ENCODE measurements at regions not wholly inside any gene's neighbourhood (a gene's known extent, or its start where the extent isn't known, plus 50 kb on each side); places are given as distances from the start of the nearest gene placed in this dataset.

DNA sequence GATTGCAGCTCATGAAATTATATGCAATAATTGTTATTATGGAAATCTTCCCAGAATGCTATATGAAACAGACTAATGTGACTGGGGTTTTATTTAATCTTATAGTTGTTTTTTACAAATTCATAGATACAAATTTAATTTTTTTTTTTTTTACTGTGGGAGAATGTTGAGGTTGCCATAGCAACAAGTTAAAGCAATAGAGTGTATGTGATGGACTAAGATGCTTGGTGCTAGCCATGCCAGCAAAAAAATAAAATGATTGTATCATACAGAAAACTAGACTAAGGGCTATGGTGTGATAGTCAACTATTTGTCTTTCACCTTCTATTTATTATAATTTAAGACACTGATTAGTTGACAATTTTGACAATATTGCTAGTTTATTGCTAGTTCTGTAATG lies 163.2 kb upstream of the BLID start:
- Mint-ChIP-seq H3K27me3 (no peaks in the 10 kb centered on the region), H3K36me3 (ENCODE audit: low read depth) (no peaks in the 10 kb centered on the region), H3K4me3 (no peak overlapping the region), H3K9me3 (no peaks in the 10 kb centered on the region), H3K4me1 (no peaks in the 10 kb centered on the region), H3K27ac (no peak overlapping the region)
- no peak for DNase-seq
- intact Hi-C loops (cut with micrococcal nuclease): no loop called here

DNA sequence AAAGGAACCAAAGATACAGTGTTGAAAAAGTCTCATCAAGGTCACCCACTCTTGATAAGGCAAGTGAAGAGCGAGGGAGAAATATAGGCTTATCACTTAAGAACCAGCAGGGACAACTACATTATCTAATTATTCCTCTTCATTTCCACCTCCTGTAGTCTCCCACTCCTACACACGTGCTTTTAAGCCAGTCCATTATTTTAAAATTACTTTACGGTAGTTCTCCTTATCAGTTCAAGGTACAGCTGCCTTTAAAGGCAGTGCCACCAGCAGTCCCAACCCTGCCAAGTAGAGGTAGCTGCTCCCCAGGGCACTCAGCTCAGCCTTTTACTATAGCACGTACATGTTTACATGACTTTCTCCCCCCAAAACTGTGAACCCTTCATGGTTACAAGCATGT lies 161.5 kb upstream of the BLID start:
- DNase-seq: no peak
- Mint-ChIP-seq H3K36me3 (ENCODE audit: low read depth) (no peaks in the 10 kb centered on the region), H3K4me1 (no peaks in the 10 kb centered on the region), H3K27ac (no peak overlapping the region), H3K27me3 (no peaks in the 10 kb centered on the region), H3K4me3 (no peak overlapping the region), H3K9me3 (no peaks in the 10 kb centered on the region)
- intact Hi-C loops (cut with micrococcal nuclease): no loop called here

DNA sequence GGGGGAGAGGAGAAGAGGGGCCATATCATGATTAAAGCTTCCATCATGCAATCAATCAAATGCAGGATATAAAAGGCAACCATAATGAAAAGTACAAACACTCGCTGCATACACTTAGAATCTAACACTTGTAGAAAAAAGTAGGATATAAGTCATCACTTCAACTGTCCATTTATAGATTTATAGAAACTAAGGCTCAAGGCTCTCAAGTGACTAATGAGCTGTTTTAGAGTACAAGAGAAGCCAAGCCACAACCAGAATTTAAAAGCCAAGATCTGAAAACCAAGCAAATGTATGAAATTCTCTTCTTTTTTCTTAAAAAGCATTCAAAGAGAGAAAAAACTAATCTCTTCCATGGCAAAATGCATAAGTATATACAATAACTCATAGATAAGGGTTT lies 160.2 kb upstream of the BLID start:
- Mint-ChIP-seq H3K4me1 (no peaks in the 10 kb centered on the region), H3K27ac (no peak overlapping the region), H3K27me3 (no peaks in the 10 kb centered on the region), H3K9me3 (no peaks in the 10 kb centered on the region), H3K36me3 (ENCODE audit: low read depth) (no peaks in the 10 kb centered on the region), H3K4me3 (no peak overlapping the region)
- DNase-seq: no peak
- intact Hi-C loops (cut with micrococcal nuclease): no loop called here

DNA sequence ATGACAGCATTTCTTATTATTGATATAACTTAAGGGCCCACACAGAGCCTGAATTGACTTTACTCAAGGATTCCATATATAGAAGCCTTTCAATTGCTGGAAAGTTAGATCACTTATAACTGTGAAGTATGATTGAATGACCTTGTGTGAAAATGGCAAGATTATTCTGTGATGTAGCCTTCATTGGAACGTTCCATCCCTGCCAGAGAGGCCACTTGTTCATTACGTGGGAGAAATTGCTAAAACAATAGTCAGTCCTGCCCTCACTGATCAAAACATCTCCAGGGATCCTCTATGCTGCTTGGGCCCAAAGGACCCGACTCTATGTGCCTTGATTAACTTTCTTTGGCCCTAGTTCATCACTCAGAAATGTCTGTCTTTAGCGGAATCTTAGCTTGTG lies 159.5 kb upstream of the BLID start:
- no peaks in the 10 kb centered on the region for H3K27me3 Mint-ChIP-seq
- H3K27ac Mint-ChIP-seq: no peak overlapping the region
- no peak for DNase-seq
- intact Hi-C loops (cut with micrococcal nuclease): no loop called here
- H3K9me3 Mint-ChIP-seq: no peaks in the 10 kb centered on the region
- H3K36me3 Mint-ChIP-seq (ENCODE audit: low read depth): no peaks in the 10 kb centered on the region
- no peaks in the 10 kb centered on the region for H3K4me1 Mint-ChIP-seq
- no peak overlapping the region for H3K4me3 Mint-ChIP-seq

DNA sequence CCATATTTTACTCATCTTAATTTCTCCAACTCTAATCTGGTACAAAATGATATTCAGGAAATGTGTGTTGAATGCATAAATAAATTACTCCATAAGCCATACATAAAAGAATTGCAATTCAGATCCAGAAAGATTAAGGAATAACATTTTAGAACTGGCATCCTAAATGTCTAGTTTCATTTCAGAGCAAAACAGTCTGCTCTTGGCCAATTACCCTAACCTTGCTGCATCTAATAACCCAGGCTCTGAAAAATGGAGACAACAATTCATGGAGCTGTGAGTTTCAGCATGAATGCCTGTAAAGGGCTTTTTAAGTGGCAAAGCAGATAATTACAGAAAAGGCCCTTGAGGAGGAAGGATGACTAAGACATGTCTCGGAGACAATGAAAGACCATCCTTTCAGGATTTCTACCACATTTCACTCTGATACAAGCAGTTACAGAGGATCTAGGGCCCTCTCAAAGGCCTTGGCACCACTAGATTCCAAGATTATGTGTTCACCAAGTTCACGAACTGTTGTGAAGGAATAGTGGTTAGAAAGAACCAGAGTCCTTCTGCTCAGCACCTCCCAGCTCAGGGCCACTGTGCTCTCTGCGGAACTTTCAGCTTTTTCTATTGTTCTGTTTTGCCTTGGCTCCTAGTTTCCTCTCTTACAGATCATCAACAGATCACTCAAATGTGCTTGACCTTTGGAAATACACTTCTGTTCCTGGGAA lies 157.6 kb upstream of the BLID start:
- H3K4me3 Mint-ChIP-seq: no peak overlapping the region
- no peaks in the 10 kb centered on the region for H3K36me3 Mint-ChIP-seq (ENCODE audit: low read depth)
- no peaks in the 10 kb centered on the region for H3K27me3 Mint-ChIP-seq
- intact Hi-C loops (cut with micrococcal nuclease): no loop called here
- H3K4me1 Mint-ChIP-seq: no peaks in the 10 kb centered on the region
- no peaks in the 10 kb centered on the region for H3K9me3 Mint-ChIP-seq
- no peak for DNase-seq
- H3K27ac Mint-ChIP-seq: no peak overlapping the region

DNA sequence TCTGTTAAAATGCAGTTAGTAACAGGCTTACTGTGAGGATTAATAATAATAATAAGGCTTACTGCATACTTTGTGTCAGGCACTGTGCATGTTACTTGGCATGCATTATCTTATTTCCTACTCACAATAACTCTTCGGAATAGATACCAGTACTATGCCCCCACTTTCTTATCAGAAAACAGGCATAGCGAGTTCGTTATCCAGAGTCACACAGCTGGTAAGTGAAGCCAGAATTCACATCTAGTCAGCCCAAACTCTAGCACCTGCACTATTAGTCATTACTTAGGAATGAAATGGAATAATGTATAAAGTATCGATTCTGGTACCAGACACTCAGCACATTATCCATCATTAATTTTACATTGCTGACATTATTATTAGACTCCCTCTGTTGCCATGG lies 155.7 kb upstream of the BLID start:
- Mint-ChIP-seq H3K4me1 (no peaks in the 10 kb centered on the region), H3K9me3 (no peaks in the 10 kb centered on the region), H3K27ac (no peak overlapping the region), H3K27me3 (no peaks in the 10 kb centered on the region), H3K36me3 (ENCODE audit: low read depth) (no peaks in the 10 kb centered on the region), H3K4me3 (no peak overlapping the region)
- DNase-seq: no peak
- intact Hi-C loops (cut with micrococcal nuclease): no loop called here

DNA sequence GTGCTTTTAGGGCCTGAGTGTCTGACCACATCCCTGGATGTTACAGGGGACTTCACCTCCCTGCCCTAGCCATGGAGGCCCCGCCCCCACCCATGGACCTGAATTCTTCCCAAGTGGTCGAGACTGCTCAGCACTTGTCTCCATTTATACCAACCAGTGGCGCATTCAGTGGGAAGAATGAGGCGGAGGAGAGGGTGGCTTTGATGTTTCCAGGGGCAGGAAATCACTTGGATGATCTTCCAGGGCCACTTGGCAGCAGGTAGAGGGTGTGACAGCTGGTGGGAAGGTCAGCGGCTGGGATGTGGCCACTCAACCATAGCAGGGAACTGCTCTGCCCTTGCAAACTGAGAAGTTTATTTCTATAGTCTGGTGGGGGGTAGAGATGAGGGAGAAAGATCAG lies 155.1 kb upstream of the BLID start:
- H3K9me3 Mint-ChIP-seq: no peaks in the 10 kb centered on the region
- intact Hi-C loops (cut with micrococcal nuclease): no loop called here
- H3K4me1 Mint-ChIP-seq: no peaks in the 10 kb centered on the region
- no peaks in the 10 kb centered on the region for H3K36me3 Mint-ChIP-seq (ENCODE audit: low read depth)
- DNase-seq: no peak
- no peaks in the 10 kb centered on the region for H3K27me3 Mint-ChIP-seq
- no peak overlapping the region for H3K27ac Mint-ChIP-seq
- no peak overlapping the region for H3K4me3 Mint-ChIP-seq

DNA sequence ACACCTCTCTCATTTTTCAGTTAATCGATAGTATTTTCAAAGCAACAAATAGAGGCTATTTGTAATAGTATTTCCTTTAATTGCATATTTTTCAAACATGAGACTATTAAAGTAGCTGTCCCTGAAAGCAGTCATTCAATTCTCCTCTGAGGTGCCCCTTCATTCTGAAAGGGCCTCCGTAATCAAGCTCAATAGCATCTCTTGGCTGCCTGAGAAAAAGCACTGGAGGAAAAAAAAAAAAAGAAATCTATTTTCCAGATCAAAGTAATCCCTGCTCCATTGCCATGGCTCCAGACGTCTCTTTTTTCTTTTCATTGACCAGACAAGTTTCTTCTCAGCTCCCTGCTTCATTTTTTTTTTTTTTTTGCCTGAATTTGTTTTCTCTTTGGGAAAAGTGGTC lies 154.5 kb upstream of the BLID start:
- DNase-seq: no peak
- no peaks in the 10 kb centered on the region for H3K36me3 Mint-ChIP-seq (ENCODE audit: low read depth)
- no peaks in the 10 kb centered on the region for H3K27me3 Mint-ChIP-seq
- H3K4me3 Mint-ChIP-seq: no peak overlapping the region
- H3K9me3 Mint-ChIP-seq: no peaks in the 10 kb centered on the region
- no peaks in the 10 kb centered on the region for H3K4me1 Mint-ChIP-seq
- no peak overlapping the region for H3K27ac Mint-ChIP-seq
- intact Hi-C loops (cut with micrococcal nuclease): no loop called here

DNA sequence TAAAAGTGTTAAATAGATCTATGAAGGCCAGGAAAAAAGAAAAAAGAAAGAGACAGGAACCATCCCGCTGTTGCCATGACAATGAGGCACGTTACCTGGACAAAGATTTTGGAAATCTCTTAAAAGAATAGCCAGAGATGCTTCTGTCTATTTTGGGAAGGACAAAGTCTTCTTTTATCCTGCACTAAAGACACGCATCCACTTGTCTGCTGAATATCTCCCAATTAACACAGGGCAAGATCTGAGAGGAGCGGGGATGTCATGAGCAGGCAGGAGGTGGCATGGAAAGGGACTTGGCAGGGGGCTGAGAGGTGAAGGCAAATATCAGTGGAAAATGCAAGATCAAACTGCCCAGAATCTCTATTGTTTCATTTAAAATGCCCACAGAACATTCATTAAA lies 153.8 kb upstream of the BLID start:
- H3K9me3 Mint-ChIP-seq: no peaks in the 10 kb centered on the region
- no peaks in the 10 kb centered on the region for H3K4me1 Mint-ChIP-seq
- intact Hi-C loops (cut with micrococcal nuclease): no loop called here
- H3K4me3 Mint-ChIP-seq: no peak overlapping the region
- H3K36me3 Mint-ChIP-seq (ENCODE audit: low read depth): no peaks in the 10 kb centered on the region
- no peaks in the 10 kb centered on the region for H3K27me3 Mint-ChIP-seq
- no peak overlapping the region for H3K27ac Mint-ChIP-seq
- DNase-seq: no peak

DNA sequence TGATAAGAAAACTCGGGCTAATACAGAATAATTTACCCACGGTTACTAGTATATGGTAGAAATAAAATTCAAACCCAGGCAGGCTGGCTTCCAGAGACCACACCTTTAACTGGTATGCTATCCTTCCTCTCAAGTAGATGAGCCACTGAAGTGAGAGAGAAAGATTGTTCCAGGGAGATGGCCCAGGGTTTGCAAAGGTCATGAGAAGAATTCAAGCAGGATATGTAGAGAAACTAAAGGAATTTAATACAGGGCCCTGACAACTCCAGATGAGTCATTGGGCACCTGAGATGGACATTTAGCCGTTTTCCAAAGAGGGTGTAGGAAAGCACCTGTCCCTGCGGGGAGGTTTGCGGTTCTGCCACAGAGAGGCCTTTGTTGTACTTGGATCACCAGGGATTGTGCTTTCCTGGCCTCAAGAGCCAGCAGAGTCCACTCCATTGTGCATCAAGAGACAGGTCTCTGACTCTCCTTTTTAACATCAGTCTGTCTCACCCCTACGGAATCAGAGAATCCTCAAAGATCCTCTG lies 152.7 kb upstream of the BLID start:
- DNase-seq: no peak
- Mint-ChIP-seq H3K27ac (no peak overlapping the region), H3K4me1 (no peaks in the 10 kb centered on the region), H3K9me3 (no peaks in the 10 kb centered on the region), H3K4me3 (no peak overlapping the region), H3K27me3 (no peaks in the 10 kb centered on the region), H3K36me3 (ENCODE audit: low read depth) (no peaks in the 10 kb centered on the region)
- intact Hi-C loops (cut with micrococcal nuclease): no loop called here

DNA sequence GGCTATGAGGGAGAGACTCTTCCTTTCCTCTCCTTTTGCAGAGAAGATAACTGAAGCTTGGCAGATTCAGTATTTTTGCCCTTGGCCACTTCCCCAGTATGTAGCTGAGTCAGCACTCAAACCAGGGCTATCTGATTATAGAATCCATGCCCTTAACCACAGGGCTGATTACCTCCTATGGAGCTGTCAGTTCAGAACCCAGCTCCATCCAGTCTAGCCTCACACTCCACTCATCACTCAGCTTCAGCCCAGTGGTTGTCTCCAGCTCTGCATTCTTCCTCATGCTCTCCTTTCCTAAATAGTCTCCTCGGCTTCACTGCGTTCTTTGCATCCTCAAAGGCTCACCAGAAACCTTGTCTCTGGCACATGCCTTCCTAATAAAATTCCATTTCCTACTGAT lies 151.6 kb upstream of the BLID start:
- intact Hi-C loops (cut with micrococcal nuclease): no loop called here
- Mint-ChIP-seq H3K4me1 (no peaks in the 10 kb centered on the region), H3K27me3 (no peaks in the 10 kb centered on the region), H3K9me3 (no peaks in the 10 kb centered on the region), H3K36me3 (ENCODE audit: low read depth) (no peaks in the 10 kb centered on the region), H3K27ac (no peak overlapping the region), H3K4me3 (no peak overlapping the region)
- DNase-seq: no peak

DNA sequence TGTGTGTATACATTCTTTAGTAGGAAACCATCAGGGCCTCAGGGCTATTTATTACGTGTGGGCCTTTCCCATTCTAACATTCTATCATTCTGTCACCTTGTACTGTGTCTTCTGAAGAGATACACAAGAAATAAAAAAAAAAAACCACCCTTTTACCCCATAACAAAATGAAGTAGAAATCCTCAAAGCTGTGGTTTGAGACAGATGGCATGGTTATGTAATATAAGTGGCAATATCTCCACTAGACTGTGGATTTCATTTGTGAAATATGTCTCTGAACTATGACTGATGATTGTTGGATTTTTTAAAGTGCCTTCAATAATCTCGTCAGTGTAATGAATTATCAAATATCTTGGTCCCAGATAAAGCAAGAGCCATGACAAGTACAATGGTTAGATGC lies 150.0 kb upstream of the BLID start:
- Mint-ChIP-seq H3K9me3 (no peaks in the 10 kb centered on the region), H3K4me1 (no peaks in the 10 kb centered on the region), H3K36me3 (ENCODE audit: low read depth) (no peaks in the 10 kb centered on the region), H3K27ac (no peak overlapping the region), H3K4me3 (no peak overlapping the region), H3K27me3 (no peaks in the 10 kb centered on the region)
- DNase-seq: no peak
- intact Hi-C loops (cut with micrococcal nuclease): no loop called here

DNA sequence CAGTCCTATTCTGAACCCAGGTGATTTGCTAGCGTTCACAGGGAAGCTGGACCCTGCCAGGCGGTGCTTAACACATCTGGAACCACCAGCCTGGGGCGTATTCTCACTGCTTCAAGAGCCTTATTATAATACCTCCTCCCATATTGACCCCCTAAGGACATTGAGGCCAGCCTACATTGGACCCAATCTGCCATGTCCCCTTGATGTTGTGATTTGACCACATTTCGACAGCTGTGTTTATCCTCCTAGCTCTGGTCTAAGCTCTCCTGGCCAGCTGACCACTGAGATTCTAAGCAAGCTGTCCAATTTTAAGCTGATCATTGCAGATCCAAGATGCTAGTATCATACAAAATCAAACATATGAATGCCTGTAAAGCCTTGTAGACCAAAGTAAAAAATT lies 148.1 kb upstream of the BLID start:
- Mint-ChIP-seq H3K9me3 (no peaks in the 10 kb centered on the region), H3K4me3 (no peak overlapping the region), H3K27me3 (no peaks in the 10 kb centered on the region), H3K36me3 (ENCODE audit: low read depth) (no peaks in the 10 kb centered on the region), H3K4me1 (no peaks in the 10 kb centered on the region), H3K27ac (no peak overlapping the region)
- intact Hi-C loops (cut with micrococcal nuclease): no loop called here
- DNase-seq: no peak

DNA sequence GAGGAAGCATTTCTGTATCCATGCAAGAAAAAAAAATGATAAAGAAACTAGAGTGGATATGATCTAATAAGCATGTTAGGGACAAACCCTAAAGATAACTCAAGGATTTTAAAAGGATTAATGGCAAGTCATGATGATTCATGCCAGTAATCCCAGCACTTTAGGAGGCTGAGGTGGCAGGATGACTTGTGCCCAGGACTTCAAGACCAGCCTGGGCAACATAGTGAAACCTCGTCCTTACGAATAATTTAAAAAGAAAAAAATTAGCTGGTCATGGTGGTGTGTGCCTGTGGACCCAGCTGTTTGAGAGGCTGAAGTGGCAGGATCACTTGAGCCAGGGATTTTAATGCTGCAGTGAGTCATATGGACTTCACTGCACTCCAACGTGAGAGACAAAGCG lies 145.5 kb upstream of the BLID start:
- no peak overlapping the region for H3K4me3 Mint-ChIP-seq
- no peak for DNase-seq
- intact Hi-C loops (cut with micrococcal nuclease): no loop called here
- no peaks in the 10 kb centered on the region for H3K4me1 Mint-ChIP-seq
- H3K36me3 Mint-ChIP-seq (ENCODE audit: low read depth): no peaks in the 10 kb centered on the region
- H3K27me3 Mint-ChIP-seq: no peaks in the 10 kb centered on the region
- H3K27ac Mint-ChIP-seq: no peak overlapping the region
- no peaks in the 10 kb centered on the region for H3K9me3 Mint-ChIP-seq

DNA sequence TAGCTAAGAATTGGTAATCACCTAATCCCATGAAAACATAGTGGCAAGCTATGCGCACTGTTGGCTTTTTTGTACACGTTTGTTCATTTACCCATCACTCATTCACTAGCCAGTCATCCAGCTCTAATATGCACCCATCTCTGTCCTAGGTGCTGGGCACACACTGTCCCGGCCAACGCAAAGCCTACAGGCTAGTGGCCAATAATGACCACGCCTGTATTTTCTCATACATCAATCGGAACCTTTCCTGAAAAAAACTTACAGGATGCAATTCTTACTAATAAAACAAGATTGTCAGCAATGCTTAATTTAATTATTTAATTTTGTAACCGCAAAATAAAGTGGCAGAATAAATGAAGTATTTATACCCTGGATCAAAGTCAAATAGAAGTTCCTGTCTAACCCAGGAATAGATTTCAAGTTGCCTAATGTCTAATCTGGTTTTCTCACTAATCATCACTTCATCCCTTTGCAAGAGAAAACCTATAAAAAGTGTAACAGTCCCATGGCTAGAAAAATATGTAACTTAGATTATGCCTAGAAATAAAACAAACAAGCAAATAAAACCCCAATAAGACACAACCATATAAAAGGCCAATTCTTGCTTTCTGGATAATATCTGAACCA lies 143.3 kb upstream of the BLID start:
- no peak for DNase-seq
- no peaks in the 10 kb centered on the region for H3K4me1 Mint-ChIP-seq
- intact Hi-C loops (cut with micrococcal nuclease): no loop called here
- no peak overlapping the region for H3K4me3 Mint-ChIP-seq
- H3K27ac Mint-ChIP-seq: no peak overlapping the region
- no peaks in the 10 kb centered on the region for H3K27me3 Mint-ChIP-seq
- H3K9me3 Mint-ChIP-seq: no peaks in the 10 kb centered on the region
- no peaks in the 10 kb centered on the region for H3K36me3 Mint-ChIP-seq (ENCODE audit: low read depth)

Data from activated CD4-positive, alpha-beta T cell treated with anti-CD3 and anti-CD28 coated beads, Interleukin-2, amount 10 ng/mL, durations not matched to agents 24 days and 14 days (primary cell).